ENCODE measurements at regions not wholly inside any gene's neighbourhood (a gene's known extent, or its start where the extent isn't known, plus 50 kb on each side); places are given as distances from the start of the nearest gene placed in this dataset.

DNA sequence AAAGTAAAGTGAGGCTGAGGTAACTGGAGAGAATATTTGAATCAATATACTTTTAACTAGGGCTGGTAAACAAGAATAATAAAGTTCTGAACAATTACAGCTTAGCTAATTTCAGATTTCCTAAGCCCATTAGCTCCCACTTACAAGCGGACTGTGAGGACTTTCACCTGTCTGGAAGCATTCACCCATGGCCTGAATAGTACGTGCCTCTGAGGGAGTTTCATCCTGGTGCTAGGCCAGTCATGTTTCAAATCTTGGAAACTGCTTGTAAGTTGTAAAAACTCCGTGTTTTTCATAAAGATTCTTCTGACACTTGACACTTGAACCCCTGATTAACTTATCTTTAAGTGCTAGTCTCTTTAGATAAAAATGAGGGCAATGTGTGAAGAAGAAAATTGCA is 975.2 kb upstream of the GHITM start:
- no peak for DNase-seq (ENCODE audit: low read depth in 2 of 3, low spot score in 1 of 3)

DNA sequence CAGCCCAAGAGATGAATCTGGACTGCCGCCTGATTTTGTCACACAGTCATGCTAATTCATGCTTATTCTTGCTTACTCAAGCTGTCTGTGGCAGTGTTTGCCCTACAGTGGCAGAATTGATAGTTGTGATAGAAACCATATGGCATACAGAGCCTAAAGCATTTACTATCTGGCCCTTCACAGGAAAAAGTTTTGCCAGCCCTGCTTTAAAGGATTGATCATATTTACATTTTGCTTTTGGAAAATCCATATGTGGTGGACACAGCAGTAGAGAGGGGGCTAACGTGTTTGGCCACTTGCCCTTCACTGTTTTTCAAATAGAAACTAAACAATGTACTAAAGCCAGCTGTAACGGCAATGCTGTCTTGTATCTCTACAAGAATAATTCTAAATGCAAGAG is 974.0 kb upstream of the GHITM start:
- DNase-seq (ENCODE audit: low read depth in 2 of 3, low spot score in 1 of 3): no peak

DNA sequence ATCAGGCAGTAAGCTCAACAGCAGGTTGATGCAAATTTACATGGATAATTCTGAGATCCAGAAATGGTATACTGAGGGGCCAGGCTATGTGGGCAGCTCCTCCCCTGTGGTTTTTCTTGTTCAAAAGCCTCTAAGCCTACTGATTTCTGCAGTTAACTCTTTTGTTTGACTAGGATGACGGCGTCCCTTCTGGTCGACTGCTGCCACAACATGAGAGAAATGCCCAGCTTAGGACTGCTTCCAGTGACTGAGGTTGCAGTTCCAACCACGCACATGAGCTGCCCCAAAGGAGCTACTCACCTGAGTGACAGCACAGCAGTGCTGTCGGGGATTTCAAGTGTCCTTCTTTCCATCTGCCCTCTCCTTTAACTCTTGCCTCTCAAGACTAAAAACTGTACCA is 973.0 kb upstream of the GHITM start:
- no peak for DNase-seq (ENCODE audit: low read depth in 2 of 3, low spot score in 1 of 3)

DNA sequence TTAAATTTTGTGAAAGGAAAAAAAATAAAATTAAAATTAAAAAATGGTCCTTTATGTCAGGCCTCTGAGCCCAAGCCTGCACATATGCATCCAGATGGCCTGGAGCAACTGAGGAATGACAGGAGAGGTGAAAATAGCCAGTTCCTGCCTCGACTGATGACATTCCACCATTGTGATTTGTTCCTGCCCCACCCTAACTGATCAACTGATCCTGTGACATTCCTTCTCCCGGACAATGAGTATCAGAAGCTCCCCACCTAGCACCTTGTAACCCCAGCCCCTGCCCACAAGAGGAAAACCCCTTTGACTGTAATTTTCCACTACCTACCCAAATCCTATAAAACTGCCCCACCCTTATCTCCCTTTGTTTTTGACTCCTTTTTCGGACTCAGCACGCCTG is 972.2 kb upstream of the GHITM start:
- DNase-seq (ENCODE audit: low read depth in 2 of 3, low spot score in 1 of 3): no peak

DNA sequence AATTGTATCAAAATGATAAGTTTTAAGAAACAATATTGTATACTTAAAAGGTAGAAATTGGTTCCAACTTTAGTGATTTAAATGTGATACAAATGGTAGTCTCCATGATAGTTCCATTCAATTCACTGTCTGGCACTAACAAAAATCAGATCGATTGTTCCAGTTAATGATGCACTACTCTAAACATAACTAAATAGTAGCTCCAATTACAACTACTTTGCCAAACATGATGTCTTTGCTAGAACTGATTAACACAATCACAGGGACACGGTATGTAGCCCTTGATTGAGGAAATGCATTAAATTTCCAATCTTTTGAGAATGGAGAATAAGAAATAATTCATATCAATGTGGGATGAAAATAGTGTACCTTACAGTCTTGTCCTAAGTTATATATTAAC is 962.4 kb upstream of the GHITM start:
- DNase-seq (ENCODE audit: low read depth in 2 of 3, low spot score in 1 of 3): no peak

DNA sequence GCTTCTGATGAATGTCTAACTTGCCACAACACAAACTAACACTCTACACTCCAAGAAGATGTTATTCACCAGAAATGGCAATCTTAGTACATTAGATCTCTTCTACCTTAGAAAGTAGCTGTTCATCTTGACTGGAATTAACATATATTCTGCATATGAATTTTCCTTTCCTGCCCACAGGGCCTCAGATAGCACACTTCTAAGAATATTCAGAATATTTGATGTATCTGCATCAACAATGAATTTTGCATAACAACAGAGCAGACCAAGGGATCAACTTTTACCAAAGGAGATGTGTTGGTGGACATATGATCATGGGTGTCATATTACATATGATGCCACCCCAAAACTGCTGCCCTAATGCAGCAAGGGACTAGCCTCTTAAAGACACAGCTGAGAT is 960.8 kb upstream of the GHITM start:
- no peak for DNase-seq (ENCODE audit: low read depth in 2 of 3, low spot score in 1 of 3)

DNA sequence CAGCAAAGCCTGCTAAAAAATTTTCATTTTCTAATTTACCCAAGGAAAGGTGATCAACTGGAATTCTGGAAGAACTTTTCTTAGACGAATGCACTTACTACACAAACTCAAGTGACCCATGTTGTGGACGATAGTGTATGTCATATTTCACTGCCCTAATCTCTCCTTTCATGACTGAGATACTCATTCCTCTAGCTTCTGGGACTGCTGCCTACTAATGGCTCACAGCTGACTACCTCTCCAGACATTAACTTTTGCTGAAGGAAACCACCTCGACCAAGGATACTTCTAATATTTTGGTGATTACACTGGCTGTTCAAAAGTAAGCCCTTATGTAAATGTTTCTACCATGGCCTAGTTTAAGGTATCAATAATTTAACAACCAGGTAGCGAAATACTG is 959.9 kb upstream of the GHITM start:
- no peak for DNase-seq (ENCODE audit: low read depth in 2 of 3, low spot score in 1 of 3)

DNA sequence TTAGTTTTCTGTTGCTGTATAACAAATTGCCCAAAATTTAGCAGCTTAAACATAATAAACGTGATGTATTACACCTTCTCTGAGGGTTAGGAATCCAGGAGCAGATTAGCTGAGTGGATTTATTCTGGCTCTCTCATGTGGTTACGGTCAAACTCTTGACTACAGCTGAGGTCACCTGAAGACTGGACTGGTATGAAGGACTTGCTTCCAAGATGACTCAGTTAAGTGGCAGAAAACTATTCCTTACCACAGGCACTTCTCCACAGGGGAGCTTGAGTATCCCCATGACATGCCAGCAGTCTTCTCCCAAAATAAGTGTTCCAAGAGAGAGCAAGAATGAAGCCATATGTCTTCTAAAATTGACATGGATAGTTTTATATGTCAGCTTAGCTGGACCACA is 957.2 kb upstream of the GHITM start:
- no peak for DNase-seq (ENCODE audit: low read depth in 2 of 3, low spot score in 1 of 3)

DNA sequence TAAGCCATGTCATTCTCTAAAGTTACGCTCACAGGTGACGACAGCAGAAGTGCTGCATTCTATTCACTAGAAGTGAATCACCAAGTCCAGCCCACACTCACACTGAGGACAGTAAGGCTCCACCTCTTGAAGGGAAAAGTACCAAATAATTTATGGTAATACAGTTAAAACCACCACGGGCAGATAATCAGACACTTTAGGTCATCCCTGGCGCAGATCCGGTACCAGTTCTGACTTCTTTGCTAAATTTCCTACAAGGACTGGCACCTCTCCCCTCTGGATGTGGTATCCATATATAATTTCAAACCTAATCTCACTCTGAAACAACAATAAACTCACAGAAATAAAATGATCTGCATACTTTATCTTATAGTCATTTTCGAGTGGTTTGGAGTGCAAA is 954.7 kb upstream of the GHITM start:
- no peak for DNase-seq (ENCODE audit: low read depth in 2 of 3, low spot score in 1 of 3)

DNA sequence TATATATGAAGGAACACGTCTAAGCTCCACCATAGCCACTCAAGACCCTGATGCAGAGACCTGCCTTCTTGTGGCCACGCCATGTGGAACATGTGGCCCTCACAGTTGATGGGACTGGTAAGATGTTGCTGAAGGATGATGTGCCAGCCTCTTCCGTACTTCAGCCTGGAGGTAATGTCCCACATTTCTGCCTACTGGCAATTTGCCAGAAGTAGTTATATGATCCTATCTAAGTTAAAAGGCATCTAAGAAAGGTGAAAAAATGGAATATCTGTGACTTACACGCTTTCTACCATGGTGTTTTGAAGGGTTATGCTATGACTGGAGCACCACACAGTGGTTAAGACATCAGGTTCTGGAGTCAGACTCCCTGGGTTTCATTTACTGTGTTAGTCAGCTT is 948.7 kb upstream of the GHITM start:
- DNase-seq (ENCODE audit: low read depth in 2 of 3, low spot score in 1 of 3): no peak

DNA sequence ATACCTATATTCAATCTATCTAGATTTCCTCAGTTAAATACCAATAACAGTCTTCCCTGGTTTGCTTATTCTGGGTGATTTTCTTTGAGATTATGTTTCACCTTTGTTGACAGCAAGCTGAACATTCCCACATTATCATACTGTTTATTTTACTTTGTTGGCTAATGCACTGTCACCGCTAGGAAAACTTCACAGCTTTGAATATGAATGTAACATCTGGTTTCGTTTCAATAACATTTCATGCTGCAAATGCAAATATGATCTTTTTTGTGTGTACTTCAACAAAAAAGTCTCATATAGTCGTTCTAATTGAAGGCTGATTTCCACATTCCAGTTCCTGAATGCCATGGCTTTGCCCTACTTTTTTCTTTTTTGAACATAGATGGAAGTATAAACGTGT is 946.3 kb upstream of the GHITM start:
- DNase-seq (ENCODE audit: low read depth in 2 of 3, low spot score in 1 of 3): no peak

DNA sequence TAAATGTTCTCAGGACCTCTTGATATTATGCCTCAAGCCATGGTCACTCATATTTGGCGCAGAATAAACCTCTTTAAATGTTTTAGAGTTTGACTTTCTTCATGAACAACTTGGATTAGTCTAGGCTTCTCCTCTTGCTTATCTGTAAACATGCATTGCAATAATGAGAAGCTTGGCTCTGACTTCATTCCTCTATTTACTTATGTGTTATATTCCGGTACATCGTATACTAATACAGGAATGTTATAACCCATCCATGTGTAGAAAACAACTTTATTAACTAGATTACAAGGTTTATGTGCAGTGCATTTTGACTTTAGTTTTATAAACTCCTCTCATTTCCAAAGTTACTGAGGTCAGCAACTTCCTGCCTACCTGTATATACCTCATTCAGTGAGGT is 944.3 kb upstream of the GHITM start:
- DNase-seq (ENCODE audit: low read depth in 2 of 3, low spot score in 1 of 3): no peak

DNA sequence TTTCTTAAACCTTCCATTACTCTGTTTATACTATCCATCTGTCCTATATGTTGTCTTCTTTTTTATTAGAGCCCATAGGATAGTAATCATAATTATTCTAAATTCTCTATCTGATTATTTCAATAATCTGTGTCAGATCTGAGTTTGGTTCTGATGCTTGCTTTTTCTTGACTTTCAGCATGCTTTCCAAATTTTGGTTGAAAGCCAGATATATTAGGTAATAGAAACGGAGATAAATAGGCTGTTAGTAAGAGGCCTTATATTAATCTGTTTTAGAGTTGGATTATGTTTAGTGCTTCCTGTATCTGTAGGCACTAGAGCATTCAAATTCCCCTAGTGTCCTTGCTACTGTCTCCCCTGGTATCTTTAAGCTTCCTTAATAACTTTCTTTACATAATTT is 939.9 kb upstream of the GHITM start:
- no peak for DNase-seq (ENCODE audit: low read depth in 2 of 3, low spot score in 1 of 3)

DNA sequence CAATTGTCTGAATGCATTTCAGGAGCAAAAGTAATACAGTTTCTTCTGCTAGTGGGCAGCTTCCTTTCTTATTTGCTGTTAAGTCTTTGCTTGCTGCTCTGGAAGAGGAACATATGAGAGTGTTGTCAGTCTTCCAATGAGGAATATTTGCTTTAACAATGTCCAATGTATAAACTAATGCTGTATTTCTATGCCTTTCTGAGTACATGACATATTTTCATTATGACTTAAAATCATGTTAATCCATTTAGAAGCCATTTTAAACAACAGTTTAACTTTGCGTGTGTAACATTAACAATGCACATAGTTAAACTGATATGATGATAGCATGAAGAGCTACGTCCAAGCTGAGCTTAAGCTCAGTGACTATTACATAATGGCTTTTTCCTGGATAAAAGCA is 933.4 kb upstream of the GHITM start:
- no peak for DNase-seq (ENCODE audit: low read depth in 2 of 3, low spot score in 1 of 3)

DNA sequence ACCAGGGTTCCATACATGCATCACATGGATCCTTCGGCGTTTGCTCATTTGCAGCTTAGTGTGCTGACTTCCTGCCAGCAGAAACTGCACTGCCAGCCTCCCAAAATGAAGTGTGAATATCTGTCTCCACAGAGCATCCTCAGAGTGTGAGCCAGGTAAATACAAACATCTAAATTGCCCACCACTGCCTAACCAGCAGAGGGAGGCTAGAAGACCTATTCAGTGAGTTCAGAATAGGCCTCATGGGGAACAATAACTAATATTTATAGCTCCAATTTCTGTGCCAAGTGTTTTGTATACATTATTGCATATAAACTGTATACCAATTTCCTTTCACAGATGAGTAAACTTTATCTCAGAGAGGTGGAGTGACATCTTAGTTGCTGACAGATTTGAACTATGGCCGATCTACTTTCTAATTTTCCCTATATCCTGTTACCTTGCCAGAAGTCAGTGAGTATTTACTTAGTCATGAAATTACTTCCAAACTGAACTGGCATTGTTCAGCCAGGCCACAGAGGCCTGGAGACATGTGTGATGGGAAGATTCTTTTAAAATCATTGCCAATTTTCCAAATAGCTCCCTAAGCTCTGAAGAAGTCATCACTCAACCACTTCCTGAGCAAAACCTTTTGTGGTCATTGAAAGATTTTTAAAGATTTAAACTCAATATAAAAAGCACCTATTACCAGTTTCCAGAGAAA is 926.5 kb upstream of the GHITM start:
- no peak for DNase-seq (ENCODE audit: low read depth in 2 of 3, low spot score in 1 of 3)

DNA sequence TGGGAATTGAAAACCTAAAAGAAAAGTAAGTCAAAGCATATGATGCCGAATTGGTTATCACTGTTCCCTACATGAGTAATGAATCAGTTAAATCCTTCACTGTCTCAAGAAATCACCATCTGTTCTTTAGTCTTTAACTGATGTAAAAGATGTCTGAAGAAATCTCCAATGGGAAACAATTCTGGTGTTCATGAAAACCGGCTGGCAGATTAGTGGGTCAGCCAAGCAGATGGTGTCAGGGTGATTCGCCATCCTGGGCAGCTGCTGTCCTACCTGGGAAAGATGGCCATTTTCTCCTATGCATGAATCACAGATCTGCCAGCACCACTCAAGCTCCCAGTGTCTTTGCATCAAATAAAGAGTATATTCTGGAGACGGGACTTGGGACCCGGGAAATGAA is 925.2 kb upstream of the GHITM start:
- DNase-seq (ENCODE audit: low read depth in 2 of 3, low spot score in 1 of 3): no peak

DNA sequence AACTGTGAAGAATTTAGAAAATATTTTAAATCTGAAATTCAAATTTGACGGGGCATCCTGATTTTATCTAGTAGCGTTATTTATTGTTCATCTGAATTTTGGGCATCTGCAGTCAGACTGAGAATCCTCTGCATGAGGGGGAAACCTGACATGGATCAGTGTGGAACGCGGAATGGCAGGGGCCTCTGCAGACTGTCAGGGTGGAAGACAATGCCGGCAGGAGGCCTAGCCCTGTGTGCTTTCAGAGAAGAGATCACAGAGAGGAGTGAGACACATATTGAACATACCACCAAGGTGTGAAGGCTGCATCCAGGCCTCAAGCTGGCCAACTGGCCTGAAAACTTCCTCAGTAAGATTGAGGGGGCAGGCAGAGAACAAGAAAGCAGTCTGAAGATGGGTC is 921.1 kb upstream of the GHITM start:
- no peak for DNase-seq (ENCODE audit: low read depth in 2 of 3, low spot score in 1 of 3)

DNA sequence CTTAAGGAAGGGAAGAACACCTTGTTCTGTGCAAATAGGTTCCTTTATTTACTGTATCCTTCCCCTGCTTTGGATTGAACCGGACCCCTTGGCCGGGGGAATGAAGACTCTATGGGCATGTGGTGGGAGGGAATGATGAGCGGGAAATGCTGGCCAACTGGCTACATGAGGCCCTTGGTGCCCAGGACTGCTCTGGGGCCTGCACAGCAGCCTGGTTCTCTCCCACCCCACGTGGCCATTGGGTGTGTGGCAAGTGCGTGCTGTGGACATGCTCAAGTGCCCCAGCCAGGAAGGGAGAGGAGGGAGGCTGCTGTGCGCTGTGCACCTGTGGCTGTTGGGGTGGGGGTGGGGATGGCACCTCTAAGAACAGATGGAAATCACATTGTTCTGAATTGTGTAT is 917.0 kb upstream of the GHITM start:
- DNase-seq (ENCODE audit: low read depth in 2 of 3, low spot score in 1 of 3): no peak

DNA sequence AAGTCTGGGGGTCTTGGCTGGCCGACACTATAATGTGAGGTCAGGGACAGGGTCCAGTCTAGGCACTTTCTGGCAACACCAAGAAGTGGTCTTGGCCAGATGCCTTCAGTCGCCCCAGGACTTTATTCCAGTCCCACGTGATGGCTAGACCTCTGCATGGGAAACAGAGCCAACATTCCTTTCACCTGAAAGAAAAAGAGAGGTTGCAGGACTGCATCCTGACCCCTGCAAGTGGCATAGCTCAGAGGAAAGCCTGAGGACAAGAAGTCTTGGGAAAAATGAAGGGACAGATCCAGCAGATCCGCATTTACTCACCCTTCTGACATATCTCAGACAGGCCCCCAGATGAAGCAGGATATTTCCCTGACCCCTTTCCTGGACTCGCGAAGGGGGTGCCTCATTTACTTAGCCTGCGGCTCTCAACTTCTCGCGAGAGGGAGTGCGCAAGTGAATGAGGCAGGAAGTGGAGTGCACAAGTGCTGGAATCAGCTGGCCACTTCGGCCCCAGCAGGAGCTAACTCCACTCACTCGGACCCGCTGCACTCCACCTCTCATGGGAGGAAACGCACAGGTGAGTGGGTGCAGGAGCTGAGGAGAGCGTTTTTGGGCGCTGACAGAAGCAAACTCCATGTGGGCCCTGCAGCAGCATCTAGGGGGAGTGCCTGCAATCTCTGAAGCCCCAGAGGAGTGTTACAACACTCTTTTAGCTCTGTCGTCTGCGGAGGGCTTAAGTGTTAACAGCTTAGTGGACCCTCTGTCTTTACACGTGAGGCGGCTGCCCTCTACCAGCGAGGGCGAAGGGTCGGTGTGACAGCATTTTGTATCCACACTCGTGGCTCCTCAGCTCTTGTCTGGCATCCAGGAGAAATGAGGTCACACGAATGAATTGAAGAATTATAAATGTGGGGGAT is 916.2 kb upstream of the GHITM start:
- DNase-seq (ENCODE audit: low read depth in 2 of 3, low spot score in 1 of 3): no peak

DNA sequence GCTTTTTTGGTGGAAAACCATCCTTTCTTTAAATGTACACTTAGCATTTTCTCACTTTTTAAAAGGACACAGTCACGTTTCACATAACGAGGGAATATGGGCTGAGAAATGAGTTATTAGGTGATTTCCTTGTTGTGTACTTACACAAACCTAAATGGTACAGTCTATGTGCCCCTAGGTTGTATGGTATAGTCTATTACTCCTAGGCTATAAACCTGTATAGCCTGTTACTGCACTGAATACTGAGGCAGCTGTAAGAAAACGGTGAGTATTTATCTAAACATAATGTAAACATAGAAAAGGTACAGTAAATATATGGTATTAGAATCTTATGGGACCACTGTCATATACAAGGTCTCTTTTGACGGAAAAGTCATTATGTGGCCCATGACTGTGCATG is 913.5 kb upstream of the GHITM start:
- DNase-seq (ENCODE audit: low read depth in 2 of 3, low spot score in 1 of 3): no peak

DNA sequence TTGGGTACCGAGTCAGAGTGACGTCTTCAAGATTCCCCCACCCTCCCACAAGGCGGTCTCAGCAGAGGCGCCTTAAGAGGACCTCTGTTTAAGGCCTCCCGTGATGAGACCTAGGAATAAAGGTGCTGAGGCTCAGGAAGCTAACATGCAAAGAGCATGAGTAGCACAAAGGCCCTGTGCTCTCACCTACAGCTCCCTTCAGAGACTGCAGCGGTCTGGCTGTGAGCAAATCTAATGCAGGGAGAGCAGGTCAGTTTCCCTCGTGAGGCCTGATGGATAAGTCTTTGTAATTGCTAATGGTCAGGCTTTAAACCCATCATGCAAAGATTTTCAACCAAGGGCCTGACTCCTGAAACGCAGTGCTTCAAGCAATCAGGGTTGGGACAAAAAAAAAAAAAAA is 909.3 kb upstream of the GHITM start:
- DNase-seq (ENCODE audit: low read depth in 2 of 3, low spot score in 1 of 3): no peak

DNA sequence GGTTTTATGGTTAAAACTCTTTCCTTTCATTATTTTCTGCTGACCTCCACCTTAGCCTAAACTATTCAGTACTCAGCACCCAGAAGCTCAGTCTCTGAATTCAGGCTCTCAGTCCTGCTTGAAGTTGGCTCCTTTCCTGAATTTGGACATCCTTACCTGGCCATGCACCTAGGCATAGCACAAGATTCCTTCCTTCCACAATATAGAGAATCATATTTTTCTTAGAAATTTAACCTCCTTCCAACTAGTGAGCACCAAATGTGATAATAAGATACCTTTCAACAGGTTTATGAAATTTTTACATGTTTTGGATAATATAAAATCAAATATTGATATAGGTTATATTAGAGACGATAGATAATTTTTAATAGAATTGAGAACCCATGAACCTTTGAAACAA is 905.6 kb upstream of the GHITM start:
- DNase-seq (ENCODE audit: low read depth in 2 of 3, low spot score in 1 of 3): no peak

DNA sequence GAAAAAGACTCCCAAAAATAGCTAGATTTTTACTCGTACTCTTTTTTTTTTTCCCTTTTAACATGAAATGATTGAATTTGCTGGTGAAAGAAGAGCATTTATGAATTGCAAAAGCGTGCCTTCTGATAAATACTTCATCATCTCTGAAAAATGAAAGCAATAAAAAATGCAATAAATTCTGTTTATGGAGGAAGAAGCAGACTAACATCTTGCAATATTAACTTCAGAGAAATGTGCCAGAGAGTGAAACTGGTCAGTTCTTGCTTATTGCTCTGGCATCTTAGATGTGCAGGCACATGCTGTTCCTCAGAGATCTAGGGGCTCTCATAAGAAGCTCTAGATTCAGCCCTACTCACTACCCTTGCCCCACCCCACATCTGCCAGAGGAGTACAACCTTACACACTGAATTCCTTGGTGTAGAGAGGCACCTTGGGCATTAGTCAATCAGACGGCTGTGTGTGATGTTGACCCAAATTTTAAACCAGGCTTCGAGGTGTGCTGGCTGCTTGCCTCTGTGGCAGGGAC is 891.1 kb upstream of the GHITM start:
- no peak for DNase-seq (ENCODE audit: low read depth in 2 of 3, low spot score in 1 of 3)

All from stimulated activated CD4-positive, alpha-beta T cell treated with anti-CD3 and anti-CD28 coated beads, Interleukin-12 subunit alpha, Interleukin-12 subunit beta, amount 100 ng/mL, for 48 hours (primary cell).